Suprapubic skin (tissue), 3 donors: ENCODE measurements at regions not wholly inside any gene's neighbourhood (a gene's known extent, or its start where the extent isn't known, plus 50 kb on each side); places are given as distances from the start of the nearest gene placed in this dataset.

Experiments
- POLR2AphosphoS5 ChIP-seq, 3 donors: sonication (generic); formaldehyde crosslinking; IDR thresholded peaks; one replicate each; pipeline ENCODE4 v1.6.1; 2017; ENCODE audit warnings: antibody characterized with exemption in 3 of 3
- TF ChIP-seq, protein P1 (sequence below), 2 donors: fragments of 200-600 bp in 1 of 2; fragments of 450-650 bp in 1 of 2; sonication (generic) in 1 of 2; IDR thresholded peaks; one replicate each; pipeline ENCODE4 v1.5.1; 2016 to 2019; ENCODE audit warnings: antibody characterized with exemption in 2 of 2, mild to moderate bottlenecking in 1 of 2, moderate library complexity in 1 of 2

DNA sequence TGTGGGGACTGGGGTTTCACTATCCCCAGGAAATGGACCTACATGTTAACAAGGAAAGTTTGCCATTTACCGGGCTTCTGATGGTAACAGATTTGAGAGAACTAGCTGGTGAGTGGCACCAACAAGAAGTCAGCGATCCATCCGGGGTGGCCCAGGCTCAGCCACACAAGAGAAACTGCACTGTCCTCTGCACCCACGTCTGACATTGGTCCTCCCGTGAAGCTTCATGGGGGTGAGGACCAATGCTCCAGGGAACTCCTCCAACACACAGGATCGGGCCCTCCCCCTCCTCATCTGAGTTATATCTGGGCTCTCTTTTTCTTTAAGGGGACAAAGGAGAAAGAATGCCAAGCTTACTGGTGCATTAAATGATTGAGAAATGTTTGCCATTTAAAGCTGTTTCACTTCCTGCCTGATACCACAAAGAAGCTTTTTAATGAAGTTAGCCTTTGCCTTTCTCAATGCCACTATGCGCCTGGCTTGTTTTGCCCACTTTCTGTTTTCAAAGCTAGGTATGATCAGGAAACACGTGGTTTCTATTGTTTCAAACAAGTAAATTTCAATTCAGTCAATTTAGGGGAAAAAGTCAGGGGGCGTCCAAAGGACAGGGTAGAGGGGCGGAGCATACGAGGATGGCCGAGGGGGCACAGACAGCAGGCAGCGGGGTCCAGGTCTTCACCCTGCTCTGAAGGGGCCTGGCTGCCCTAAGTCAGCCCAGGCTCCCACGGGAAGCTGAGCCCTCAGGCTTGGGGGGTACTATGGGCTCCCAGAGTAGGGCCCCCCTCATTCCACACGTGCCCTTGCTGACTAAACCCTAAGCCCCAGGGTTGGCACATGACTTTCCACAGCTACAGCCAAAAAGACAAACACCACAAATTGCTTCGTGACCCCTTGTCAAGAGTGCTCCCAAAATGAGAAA is 204.0 kb upstream of the ID2 start:
- no peak for TF ChIP-seq POLR2AphosphoS5 (IDR thresholded peaks at IDR 0.05)
- TF ChIP-seq, protein P1, sequence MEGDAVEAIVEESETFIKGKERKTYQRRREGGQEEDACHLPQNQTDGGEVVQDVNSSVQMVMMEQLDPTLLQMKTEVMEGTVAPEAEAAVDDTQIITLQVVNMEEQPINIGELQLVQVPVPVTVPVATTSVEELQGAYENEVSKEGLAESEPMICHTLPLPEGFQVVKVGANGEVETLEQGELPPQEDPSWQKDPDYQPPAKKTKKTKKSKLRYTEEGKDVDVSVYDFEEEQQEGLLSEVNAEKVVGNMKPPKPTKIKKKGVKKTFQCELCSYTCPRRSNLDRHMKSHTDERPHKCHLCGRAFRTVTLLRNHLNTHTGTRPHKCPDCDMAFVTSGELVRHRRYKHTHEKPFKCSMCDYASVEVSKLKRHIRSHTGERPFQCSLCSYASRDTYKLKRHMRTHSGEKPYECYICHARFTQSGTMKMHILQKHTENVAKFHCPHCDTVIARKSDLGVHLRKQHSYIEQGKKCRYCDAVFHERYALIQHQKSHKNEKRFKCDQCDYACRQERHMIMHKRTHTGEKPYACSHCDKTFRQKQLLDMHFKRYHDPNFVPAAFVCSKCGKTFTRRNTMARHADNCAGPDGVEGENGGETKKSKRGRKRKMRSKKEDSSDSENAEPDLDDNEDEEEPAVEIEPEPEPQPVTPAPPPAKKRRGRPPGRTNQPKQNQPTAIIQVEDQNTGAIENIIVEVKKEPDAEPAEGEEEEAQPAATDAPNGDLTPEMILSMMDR (IDR thresholded peaks at IDR 0.05) = no peak
